NCI-H1694 (cell line): ENCODE measurements at regions not wholly inside any gene's neighbourhood (a gene's known extent, or its start where the extent isn't known, plus 50 kb on each side); places are given as distances from the start of the nearest gene placed in this dataset.
"Not testable (repeated sequence)": the region's sequence is repeated elsewhere in the genome, so short reads cannot be mapped to it uniquely, and the experiment has no call there.

ENCODE experiments used
- DNase-seq: peaks from one replicate; lab custom pipeline; 2025; lab: John Stamatoyannopoulos, UW

DNA sequence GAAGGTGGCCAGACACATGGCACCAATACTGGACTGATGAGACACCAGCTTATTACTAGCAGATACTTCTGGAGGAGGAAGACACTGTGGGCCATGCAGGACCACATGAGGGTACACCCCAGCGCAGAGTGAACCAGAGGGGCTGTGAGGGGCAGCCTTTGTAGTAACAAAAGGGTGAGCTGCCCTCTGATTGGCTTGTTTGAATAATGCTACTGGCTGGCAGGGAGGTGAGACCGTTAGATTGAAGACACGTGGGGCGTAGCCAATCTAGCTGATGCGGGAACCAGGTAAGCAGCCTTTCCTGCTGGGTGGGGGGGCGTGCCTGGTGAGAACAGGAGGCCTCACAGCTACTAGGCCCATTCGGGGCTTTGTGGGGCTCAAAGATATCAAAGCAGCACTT, 102.8 kb upstream of the SEC14L1 start:
- DNase-seq, result no peak

DNA sequence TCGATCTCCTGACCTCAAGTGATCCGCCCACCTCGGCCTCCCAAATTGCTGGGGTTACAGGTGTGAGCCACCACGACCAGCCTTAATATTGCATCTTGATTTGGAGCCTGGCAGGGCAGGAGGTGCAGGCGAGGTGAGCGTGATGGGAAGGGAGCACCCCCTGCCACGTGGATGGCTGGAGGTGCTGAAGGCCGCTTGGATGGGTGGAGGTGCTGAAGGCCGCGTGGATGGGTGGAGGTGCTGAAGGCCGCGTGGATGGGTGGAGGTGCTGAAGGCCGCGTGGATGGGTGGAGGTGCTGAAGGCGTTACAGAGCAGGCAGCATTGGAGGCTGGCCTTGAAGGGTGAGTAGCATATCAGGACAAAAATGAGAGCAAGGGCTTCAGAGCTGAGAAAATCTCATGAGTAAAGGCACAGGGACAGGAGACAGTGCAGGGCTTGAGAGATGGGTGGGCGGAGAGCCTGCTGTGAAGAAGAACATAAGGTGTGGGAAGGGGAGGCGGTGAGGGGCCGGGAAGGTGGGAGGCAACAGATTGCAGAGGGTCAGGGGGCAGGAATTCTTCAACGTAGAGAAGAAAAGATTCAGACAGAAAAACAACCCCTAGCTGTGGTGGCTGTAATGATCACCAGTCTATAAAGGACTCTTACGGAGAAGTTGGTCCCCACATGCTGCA, 101.7 kb upstream of the SEC14L1 start:
- no peak for DNase-seq

DNA sequence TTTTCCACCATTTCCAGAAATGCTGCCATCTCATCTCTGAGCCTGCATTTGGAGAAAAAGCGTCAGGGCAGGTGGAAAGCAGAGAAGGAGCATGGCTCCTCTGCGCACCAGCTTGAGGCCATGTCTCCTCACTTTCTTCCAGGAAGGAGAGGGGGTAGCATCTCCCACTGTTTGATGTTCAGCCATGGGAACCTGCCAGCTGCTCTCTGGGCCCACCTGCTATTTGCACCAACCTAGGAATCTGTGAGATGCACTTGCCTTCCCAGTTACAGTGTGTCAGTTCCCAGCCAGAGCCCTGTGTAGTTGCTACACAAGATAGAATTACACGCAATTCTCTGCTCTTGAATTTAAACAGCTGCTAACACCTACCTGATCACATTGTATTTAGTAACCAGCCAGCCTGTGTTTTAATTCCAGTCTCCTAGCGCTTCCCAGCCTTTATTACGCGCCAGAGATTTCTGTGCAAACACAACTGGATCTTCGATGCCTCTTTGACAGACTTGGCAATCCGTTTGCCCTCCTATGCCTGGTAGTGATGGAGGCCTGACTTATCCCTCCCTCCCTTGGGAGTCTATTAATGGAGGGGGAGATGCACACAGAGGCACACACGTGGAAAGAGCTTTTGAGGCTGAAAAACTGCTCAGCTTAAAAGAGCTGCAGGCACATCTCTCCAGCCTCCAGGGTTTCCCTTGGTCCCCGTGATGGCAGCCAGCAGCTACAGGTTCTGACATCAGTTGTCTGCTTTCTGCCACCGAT, 98.1 kb upstream of the SEC14L1 start:
- DNase-seq, result no peak

DNA sequence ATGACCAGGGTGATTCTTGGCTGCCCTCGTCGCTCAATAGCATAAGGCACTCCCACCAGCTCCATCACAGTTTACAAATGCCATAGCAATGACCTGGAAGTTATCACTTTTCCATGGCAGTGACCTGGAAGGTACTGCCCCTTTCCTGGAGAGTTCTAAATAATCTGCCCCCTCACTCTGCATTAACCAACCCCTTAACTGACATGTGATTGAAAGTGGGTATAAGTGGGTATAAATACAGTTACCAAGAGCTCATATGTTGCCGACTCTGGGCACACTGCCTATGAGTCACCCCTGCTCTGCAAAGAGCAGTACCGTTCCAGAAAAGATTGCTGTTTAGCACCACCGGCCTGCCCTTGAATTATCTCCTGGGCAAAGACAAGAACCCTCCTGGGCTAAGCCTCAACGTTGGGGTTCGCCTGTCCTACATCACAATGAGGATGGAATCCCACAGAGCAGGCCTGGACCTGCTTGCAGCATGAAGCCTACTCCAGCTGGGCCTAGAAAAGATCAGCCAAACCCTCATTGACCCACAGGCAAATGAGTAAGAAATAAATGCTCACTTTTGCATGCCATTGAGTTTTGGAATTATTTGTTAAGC, 95.2 kb upstream of the SEC14L1 start:
- DNase-seq, result no peak

DNA sequence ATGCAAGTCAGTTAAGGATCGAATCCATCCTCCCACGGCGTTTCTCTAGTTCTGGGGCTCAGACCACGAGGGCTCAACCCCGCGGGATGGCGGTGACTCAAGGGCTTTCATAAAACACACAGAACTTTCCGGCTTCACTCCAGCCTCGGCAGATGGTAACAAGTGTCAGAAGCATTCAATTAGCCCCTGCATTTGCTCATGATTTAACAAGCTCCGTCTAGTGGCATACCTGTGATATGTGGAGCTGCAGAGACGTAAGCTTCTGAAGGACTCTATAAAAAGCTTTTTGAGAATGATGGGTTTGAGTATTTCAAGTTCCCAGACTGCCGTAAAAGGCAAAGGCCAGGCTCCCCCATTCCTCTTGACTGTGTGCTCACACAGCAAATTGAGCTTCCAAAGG, 91.3 kb upstream of the SEC14L1 start:
- peak; percentile 80 for DNase-seq

DNA sequence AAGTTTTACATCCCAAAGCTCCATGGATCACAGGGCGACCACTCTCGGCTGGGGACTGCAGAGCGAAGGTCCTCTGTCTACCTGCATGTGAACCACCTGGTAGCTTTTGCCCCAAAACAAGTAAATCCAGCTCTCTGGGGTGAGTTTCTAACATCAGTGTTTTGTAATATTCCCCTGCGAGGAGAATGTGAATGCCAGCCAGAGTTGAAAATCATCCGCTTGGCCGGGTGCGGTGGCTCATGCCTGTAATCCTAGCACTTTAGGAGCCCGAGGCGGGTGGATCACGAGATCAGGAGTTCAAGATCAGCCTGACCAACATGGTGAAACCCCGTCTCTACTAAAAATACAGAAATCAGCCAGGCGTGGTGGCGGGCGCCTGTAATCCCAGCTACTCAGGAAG, 89.9 kb upstream of the SEC14L1 start:
- DNase-seq, result not testable (repeated sequence)

DNA sequence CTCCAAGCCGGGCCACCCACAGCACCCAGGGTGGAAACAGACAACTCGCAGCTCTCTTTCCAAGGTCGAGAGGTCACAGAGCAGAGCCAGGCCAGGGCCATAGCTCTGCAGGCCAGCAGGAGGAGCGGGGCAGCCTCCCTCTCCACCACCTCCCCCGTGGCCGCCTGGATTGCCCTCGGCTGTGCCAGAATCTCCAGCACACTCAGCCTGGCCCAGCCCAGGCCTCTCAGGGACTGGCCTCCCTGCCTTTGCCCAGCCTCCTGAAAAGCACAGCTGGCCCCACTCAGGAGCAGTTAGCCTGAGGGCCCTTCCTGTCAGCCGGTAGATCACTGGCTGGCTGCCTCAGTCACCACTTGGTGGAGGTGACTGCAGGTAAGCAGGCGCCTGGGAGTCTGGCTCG, 85.8 kb upstream of the SEC14L1 start:
- no peak for DNase-seq

DNA sequence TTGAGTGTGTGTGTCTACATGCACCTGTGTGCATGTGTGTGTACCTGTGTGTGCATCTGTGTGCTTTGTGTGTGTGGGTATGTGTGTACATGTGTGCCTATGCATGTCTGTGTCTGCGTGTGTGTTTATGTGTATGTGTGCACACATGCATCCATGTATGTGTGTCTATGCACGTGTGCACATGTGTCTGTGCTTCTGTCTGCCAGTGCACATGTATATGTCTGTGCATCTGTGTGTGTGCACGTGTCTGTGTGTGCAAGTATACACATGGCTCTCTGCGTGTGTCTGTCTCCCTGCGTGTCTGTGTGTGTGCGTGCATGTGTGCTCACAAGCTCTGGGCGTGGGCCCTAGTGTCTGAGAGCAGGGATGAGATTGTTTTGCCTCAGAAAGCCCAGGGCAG, 85.3 kb upstream of the SEC14L1 start:
- no peak for DNase-seq

DNA sequence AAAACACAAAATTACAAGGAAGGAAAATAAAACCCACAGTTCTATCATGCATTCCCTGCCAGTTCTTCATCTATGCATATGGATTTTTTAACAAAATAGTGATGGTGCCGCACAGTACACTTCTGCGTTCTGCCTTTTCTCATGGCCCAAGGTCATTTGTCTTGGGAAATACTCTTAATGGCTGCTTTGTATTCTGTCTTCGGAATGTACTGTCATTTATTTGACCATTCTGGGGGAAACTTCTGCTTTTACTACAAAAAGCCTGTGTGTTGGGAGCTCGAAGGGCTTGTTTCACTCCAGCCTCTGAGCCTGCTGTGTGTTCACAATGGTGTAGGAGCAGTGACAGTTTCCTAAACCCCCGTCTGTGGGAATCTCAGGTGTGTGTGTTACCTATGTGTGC, 82.8 kb upstream of the SEC14L1 start:
- no peak for DNase-seq

DNA sequence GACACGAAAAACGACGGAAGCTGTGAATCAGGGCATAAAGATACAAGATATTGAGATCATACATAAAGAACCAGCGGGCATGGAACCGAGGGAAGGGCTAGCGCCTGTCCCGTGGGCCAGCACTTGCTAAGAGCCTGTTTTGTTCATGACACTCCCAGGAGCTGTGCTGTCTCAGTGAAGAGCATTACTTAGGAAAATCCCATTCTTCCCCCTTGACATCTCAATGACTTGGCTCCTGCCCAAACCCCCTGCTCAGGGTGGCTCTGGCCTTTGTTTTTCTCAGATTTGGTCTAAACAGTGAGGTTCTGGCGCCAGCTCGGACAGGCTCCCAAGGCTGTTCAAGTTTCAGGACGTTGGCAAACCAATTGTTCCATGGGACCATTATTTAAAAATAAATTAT, 79.1 kb upstream of the SEC14L1 start:
- no peak for DNase-seq

DNA sequence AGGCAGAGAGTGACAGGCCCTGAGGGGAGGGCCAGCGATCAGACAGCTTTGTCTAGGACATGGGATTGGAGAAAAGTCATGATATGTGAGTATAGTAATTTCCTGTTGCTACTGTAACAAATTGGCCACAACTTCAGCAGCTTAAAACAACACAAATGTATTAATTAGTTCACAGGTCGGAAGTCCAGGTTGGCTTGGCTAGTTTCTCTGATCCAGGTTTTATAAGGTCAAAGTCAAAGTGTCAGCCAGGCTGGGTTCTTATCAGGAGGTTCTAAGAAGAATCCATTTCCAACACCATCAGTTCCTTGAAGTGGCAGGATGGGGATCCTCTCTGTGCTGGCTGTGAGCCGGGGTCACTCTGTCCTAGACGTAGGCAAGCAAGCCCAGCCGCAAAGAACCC, 76.2 kb upstream of the SEC14L1 start:
- DNase-seq, result no peak

DNA sequence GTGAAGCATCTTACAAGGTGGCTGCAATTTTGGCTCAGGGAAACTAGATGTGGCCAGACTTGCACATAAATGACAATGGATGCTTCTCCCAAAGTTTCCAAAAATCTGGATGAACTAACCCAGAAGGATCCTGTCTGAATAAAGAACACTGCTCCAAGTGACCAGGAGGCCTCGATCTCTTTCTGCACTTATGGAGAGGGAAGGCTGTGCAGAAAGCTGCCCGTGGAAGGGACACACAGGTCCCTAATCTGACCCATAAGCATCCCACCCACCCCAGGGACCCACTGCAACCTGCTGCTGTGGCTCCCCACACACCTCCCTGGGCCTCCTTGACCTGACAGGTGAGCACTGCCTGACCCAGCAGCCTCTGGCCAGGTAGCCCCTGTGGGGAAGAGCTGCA, 74.6 kb upstream of the SEC14L1 start:
- DNase-seq, result no peak

DNA sequence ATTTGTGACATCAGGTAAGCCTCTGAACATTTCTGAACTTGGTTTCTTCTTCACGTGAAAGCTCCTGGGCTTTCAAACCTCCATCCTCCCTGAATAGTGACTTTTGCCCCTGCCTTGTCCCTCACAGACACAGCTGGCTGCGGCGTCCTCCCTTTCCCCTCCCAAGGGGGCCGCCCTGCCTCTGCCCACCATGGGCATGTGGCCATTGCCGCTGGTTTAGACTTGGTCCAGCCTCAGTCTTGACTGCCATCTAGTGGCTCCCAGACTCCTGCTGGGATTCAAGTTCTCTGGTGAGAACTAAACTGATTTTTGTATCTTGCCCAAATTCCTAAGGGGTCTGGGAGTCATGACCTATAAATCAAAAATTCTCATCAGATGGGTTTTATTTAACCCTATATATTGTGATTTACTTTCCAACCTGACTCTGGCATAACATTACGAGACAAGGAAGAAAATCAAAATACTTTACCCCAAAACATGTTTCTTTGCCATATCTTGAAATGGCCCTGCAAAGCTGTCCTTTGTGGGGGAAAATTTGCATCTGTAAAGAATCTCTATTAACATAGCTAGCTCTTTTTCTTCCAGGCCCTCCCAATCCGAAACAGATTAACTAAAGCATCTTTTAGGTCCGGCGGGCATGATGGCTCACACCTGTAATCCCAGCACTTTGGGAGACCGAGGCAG, 73.9 kb upstream of the SEC14L1 start:
- peak; percentile 50 for DNase-seq

DNA sequence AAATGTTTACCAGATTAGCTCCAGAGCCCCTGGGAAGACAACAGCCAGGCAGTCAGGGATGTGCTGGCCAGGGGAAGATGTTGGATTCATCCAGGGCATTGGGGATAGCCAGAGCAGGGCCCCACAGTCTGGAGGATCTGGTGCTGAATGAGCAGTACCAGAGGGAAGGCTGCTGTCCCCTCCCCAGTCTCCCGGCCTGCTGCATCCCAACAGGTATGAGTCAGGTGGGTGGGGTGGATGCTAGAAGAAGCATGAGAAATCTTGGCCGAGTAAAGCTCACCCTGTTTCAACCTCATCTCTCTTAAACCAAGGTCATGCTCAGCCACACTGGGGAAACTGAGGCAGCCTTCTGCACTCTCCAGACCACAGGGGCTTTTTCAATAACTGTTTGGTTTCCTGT, 71.9 kb upstream of the SEC14L1 start:
- DNase-seq, result no peak

DNA sequence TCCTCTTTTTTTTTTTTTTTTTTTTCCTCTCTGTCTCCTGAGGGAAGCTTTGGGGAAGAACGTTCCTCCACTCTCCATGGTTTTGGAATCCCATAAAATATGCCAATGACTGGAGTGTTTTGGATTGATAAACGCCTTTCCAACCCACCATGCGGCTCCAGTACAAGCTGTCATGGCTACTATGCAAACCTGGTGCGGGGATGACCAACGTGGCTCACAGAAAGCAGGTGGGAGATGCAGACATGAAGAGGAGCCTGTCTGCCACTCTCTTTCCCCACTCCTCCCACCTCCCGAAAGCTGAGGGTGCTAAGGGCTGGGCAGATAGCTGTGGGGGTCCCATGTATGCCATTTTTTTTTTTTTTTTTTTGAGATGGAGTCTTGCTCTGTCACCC, 69.9 kb upstream of the SEC14L1 start:
- no peak for DNase-seq

DNA sequence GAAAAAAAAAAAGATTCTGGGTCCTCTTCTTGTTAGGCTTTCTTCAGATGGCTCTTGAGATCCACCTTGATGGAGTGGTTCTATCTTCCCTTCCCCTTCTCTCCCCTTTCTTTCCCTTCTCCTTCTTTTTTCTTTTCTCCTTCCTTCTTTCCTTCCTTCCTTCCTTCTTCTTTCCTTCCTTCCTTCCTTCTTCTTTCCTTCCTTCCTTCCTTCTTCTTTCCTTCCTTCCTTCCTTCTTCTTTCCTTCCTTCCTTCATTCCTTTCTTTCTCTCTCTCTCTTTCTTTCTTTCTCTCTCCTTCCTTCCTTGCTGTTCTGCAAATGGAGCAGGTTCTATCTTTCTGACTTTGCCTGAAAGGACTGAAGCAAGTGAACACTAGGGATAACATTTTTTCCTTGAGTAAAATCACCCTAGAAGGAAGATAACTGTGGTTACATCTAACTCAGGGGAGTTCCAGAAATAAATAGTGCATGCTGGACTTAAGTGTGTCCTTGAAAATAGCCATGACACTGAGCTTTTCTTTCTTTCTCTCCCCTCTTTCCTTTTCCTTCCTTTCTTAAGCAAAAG, 68.8 kb upstream of the SEC14L1 start:
- DNase-seq, result no peak

DNA sequence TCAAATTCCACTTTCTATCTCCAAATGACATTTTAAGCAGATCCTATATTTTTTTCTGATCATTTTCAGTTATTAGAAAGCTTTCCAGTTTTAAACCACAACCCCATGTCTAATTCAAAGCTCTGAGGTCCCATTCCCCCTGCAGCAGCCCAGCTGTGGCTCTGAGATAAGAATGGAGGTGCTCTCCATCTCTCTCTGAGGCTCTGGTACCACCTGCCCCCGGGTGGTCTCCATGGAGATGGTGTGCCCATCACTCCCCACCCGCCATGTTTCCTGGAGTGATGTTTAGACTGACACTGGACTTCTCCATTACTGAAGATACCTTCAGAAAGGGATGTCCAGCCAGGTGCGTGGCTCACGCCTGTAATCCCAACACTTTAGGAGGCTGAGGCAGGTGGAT, 68.1 kb upstream of the SEC14L1 start:
- DNase-seq, result no peak

DNA sequence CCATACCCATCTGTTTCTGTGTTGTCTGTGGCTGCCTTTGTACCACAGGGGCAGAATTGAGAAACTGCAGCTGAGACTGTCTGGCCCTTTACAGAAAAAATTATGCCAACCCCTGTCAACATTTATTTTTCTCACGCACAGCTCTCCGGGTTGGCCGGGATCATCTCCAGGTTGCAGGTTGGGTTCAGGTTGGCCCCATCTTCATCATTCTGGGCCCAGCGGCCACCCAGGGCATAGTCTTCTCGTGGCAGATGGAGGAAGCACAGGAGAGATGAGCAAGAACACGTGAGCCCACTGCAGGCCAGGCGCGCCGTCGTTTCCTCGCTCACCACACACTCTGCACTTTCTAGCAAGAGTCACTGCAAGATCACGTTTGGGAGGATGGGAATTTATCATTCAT, 66.1 kb upstream of the SEC14L1 start:
- no peak for DNase-seq

DNA sequence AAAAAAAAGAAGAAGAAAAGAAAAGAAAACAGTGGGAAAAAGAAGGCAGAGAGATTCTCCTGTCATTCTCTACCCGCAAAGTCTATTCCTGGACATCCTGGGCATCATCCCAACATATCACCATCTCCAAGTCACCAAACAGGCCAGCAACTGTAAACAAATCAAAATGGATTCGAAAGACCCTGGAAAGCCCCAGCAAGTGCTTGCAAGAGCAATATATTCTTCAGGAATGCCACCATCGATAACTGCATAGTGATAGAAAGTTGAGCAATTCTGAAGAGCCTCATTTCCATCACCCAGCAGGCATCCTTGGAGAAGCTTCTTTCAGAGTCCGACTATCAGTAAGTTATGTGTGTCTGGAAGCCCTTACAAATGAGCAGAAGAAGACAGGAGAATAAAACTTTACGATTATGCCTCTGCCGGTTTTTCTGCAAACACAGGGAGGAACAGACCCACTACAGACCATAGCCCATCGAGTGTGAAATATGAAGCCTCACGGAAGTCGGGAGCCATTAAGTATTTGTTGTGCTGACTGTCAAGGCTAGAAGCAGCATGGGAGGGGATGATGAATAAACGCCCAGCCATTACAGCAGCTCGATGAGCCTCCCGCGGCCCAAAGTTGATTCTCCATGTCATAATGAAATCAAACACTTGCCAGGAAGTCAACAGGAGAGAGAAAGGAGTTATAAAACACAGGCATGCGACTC, 64.5 kb upstream of the SEC14L1 start:
- DNase-seq, result no peak

DNA sequence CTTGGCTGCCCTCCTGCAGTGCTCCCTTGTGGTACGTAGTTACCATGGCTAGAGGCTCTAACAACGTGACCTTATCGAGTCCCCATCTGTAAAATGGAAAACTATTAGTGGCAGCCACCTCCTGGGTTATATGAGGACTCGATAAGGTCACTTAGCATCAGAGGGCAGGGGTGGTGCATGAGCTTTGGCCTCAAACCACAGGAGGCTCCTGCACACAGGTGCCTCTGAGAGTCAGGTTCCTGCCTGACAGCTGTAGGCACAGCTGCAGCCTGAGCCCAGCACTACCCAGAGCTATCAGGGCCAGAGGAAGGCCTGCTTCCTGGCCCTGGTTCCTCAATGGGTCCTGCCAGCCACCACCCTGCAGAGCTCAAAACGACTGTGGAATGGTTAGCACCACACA, 57.2 kb upstream of the SEC14L1 start:
- no peak for DNase-seq

DNA sequence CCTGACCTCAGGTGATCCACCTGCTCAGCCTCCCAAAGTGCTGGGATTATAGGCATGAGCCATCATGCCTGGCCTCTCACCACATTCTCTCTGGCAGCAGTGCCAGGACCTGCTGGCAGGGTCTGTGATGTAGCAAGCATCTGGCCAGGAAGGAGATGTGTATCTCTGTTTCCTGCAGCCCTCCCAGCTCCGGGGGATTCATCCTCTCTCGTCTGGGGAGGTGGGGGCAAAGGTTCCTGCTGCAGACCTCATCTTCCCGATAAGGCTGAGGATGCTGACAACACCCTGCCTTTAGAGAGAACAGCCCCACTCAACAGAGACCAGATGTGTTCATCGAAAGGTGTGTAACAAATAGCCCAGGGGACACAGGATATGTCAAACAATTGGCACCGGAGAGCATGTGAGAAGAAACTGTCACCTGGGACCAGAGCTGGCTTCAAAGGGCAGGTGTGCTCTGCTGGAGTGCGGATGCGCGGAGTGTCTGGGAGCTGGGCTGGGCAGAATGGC, 54.8 kb upstream of the SEC14L1 start:
- DNase-seq, result no peak
